H9 (cell line): ENCODE measurements at regions not wholly inside any gene's neighbourhood (a gene's known extent, or its start where the extent isn't known, plus 50 kb on each side); places are given as distances from the start of the nearest gene placed in this dataset.

ENCODE experiments used
- DNase-seq: peaks from one replicate; pipeline ENCODE4 v3.0.0-alpha.2; 2017
- H2AFZ ChIP-seq: one replicate; pipeline ENCODE4 v1.6.1; 2013; ENCODE audit warnings: mild to moderate bottlenecking, low read length, control low read depth, moderate library complexity
- H2AK5ac ChIP-seq: 2 replicates; pipeline ENCODE4 v1.6.1; 2013; ENCODE audit warnings: low read length, control low read depth, mixed read lengths; ENCODE audit not compliant: insufficient read length
- H2BK120ac ChIP-seq: one replicate; pipeline ENCODE4 v1.6.1; 2013; ENCODE audit warnings: low read depth, mild to moderate bottlenecking, low read length, control low read depth, inconsistent platforms; ENCODE audit not compliant: poor library complexity, severe bottlenecking
- H2BK12ac ChIP-seq: 2 replicates; pipeline ENCODE4 v1.6.1; 2013; ENCODE audit warnings: low read length, control low read depth, mixed read lengths, low read depth; ENCODE audit not compliant: insufficient read length
- H2BK15ac ChIP-seq: 2 replicates; pipeline ENCODE4 v1.6.1; 2013; ENCODE audit warnings: low read depth, low read length, control low read depth
- H2BK20ac ChIP-seq: one replicate; pipeline ENCODE4 v1.6.1; 2013; ENCODE audit warnings: low read depth, mild to moderate bottlenecking, low read length, control low read depth, inconsistent platforms; ENCODE audit not compliant: poor library complexity, severe bottlenecking
- H2BK5ac ChIP-seq: 2 replicates; pipeline ENCODE4 v1.6.1; 2013; ENCODE audit warnings: low read length, control low read depth, mixed read lengths; ENCODE audit not compliant: insufficient read length
- H3K14ac ChIP-seq: 2 replicates; pipeline ENCODE4 v1.6.1; 2013; ENCODE audit warnings: low read length, control low read depth; ENCODE audit not compliant: insufficient read depth
- H3K18ac ChIP-seq: 2 replicates; pipeline ENCODE4 v1.6.1; 2013; ENCODE audit warnings: low read depth, mild to moderate bottlenecking, mixed read lengths, low read length, control low read depth; ENCODE audit not compliant: insufficient read length
- H3K23ac ChIP-seq: 2 replicates; pipeline ENCODE4 v1.6.1; 2013; ENCODE audit warnings: low read length, control low read depth, mixed read lengths, low read depth; ENCODE audit not compliant: insufficient read length
- H3K23me2 ChIP-seq: 2 replicates; pipeline ENCODE4 v1.6.1; 2013; ENCODE audit warnings: low read depth, mild to moderate bottlenecking, mixed read lengths, low read length, control low read depth; ENCODE audit not compliant: insufficient read length, poor library complexity, severe bottlenecking
- H3K27ac ChIP-seq: 2 replicates; pipeline ENCODE4 v1.5.1; 2013; ENCODE audit warnings: low read length, control low read depth, mixed read lengths, low read depth; ENCODE audit not compliant: insufficient read length
- H3K27me3 ChIP-seq: 2 replicates; pipeline ENCODE4 v1.6.1; 2013; ENCODE audit warnings: low read length, control low read depth, inconsistent platforms; ENCODE audit not compliant: insufficient read depth
- H3K4ac ChIP-seq: 2 replicates; pipeline ENCODE4 v1.6.1; 2013; ENCODE audit warnings: low read depth, mild to moderate bottlenecking, control low read depth, inconsistent platforms, low read length, moderate library complexity
- H3K4me1 ChIP-seq: 2 replicates; pipeline ENCODE4 v1.6.1; 2013; ENCODE audit warnings: low read length, control low read depth, inconsistent platforms; ENCODE audit not compliant: insufficient read depth
- H3K4me2 ChIP-seq: 2 replicates; pipeline ENCODE4 v1.6.1; 2013; ENCODE audit warnings: low read length, control low read depth, mixed read lengths; ENCODE audit not compliant: insufficient read length, insufficient read depth
- H3K56ac ChIP-seq: 2 replicates; pipeline ENCODE4 v1.6.1; 2013; ENCODE audit warnings: low read depth, mild to moderate bottlenecking, mixed read lengths, low read length, control low read depth; ENCODE audit not compliant: insufficient read length
- H3K79me1 ChIP-seq: 2 replicates; pipeline ENCODE4 v1.6.1; 2013; ENCODE audit warnings: low read depth, mild to moderate bottlenecking, moderate library complexity, low read length, control low read depth, inconsistent platforms; ENCODE audit not compliant: insufficient read depth, poor library complexity, severe bottlenecking
- H3K79me2 ChIP-seq: 2 replicates; pipeline ENCODE4 v1.6.1; 2013; ENCODE audit warnings: low read length, control low read depth, inconsistent platforms; ENCODE audit not compliant: insufficient read depth
- H3K9ac ChIP-seq: 2 replicates; pipeline ENCODE4 v1.6.1; 2013; ENCODE audit warnings: low read length, control low read depth, mixed read lengths; ENCODE audit not compliant: insufficient read length; ENCODE audit errors: extremely low read depth
- H3K9me3 ChIP-seq: one replicate; pipeline ENCODE4 v1.6.1; 2013; ENCODE audit warnings: low read depth, low read length, inconsistent platforms; ENCODE audit not compliant: control insufficient read depth
- H3T11ph ChIP-seq: one replicate; pipeline ENCODE4 v1.6.1; 2013; ENCODE audit warnings: mild to moderate bottlenecking, low read length, control low read depth, inconsistent platforms
- H4K20me1 ChIP-seq: one replicate; pipeline ENCODE4 v1.6.1; 2013; ENCODE audit not compliant: control insufficient read depth, insufficient read length, insufficient read depth
- H4K5ac ChIP-seq: 2 replicates; pipeline ENCODE4 v1.6.1; 2013; ENCODE audit warnings: low read depth, mild to moderate bottlenecking, mixed read lengths, low read length, control low read depth; ENCODE audit not compliant: insufficient read length
- H4K8ac ChIP-seq: replicated peaks from 2 replicates; pipeline ENCODE4 v1.6.1; 2013; ENCODE audit warnings: low read length, control low read depth, mixed read lengths, low read depth; ENCODE audit not compliant: insufficient read length
- H4K91ac ChIP-seq: 2 replicates; pipeline ENCODE4 v1.6.1; 2013; ENCODE audit warnings: low read depth, mild to moderate bottlenecking, moderate library complexity, mixed read lengths, low read length, control low read depth; ENCODE audit not compliant: insufficient read length
- H3K27ac Mint-ChIP-seq, 3 experiments: 2 replicates in 2 of 3; 3 replicates in 1 of 3; pipeline ENCODE4 v1.8.0; 2020 to 2021; ENCODE audit warnings: mixed read lengths in 3 of 3, mild to moderate bottlenecking in 1 of 3, moderate library complexity in 1 of 3
- H3K27me3 Mint-ChIP-seq: 2 replicates; pipeline ENCODE4 v1.8.0; 2021; ENCODE audit warnings: low read depth, mild to moderate bottlenecking, moderate library complexity, mixed read lengths
- H3K36me3 Mint-ChIP-seq, 3 experiments: 2 replicates in 2 of 3; 3 replicates in 1 of 3; pipeline ENCODE4 v1.8.0; 2020 to 2021; ENCODE audit warnings: low read depth in 3 of 3, mixed read lengths in 3 of 3; ENCODE audit not compliant: insufficient read depth in 1 of 3
- H3K4me1 Mint-ChIP-seq, 2 experiments: 2 replicates each; pipeline ENCODE4 v1.8.0; 2020; ENCODE audit warnings: mixed read lengths in 2 of 2
- H3K4me3 Mint-ChIP-seq, 2 experiments: 2 replicates in 1 of 2; 3 replicates in 1 of 2; pipeline ENCODE4 v1.8.0; 2020 to 2021; ENCODE audit warnings: mild to moderate bottlenecking in 2 of 2, mixed read lengths in 2 of 2, moderate library complexity in 1 of 2
- H3K9me3 Mint-ChIP-seq, 2 experiments: 2 replicates in 1 of 2; 3 replicates in 1 of 2; pipeline ENCODE4 v1.8.0; 2020; ENCODE audit warnings: mild to moderate bottlenecking in 2 of 2, mixed read lengths in 2 of 2, moderate library complexity in 1 of 2
- CTCF ChIP-seq: fragments of 200-600 bp; sonication (generic); conservative IDR thresholded peaks from 3 replicates; pipeline ENCODE4 v1.8.0; 2021; ENCODE audit warnings: antibody characterized with exemption, mild to moderate bottlenecking
- WGBS: extraction: QIAGEN DNeasy Blood & Tissue Kit; methylation state at CpG from one replicate; pipeline ENCODE4 v1.1.7; 2013; ENCODE audit warnings: missing lambda C conversion rate, low lambda C conversion rate, mixed read lengths; ENCODE audit not compliant: insufficient read length; ENCODE audit errors: extremely low coverage; 5-methylcytosine and 5-hydroxymethylcytosine counted together

GRCh38 chr3:86547692-86548091 is 443.3 kb downstream of the VGLL3 start:
- Histone ChIP-seq H3K9ac (no peak overlapping the region), H2AFZ (no peak overlapping the region), H3K23ac (no peak overlapping the region), H3K79me1 (no peaks in the 10 kb centered on the region), H3K4ac (no peak overlapping the region), H3K23me2 (no peaks in the 10 kb centered on the region), H2BK15ac (no peak overlapping the region), H3K14ac (no peak overlapping the region), H2BK120ac (no peak overlapping the region), H3K56ac (no peak overlapping the region), H3T11ph (no peak overlapping the region), H3K4me1 (peaks cover 2% of the 10 kb centered on the region; the same call in 1 of the 2 replicates), H3K27ac (peak overlapping the region; percentile 70), H3K79me2 (no peaks in the 10 kb centered on the region), H2AK5ac (no peak overlapping the region), H4K8ac (no peak overlapping the region), H4K20me1 (no peaks in the 10 kb centered on the region), H3K27me3 (no peaks in the 10 kb centered on the region), H3K18ac (no peak overlapping the region), H2BK5ac (no peak overlapping the region), H3K9me3 (no peaks in the 10 kb centered on the region), H2BK12ac (no peak overlapping the region), H3K4me2 (peak overlapping the region; percentile 31), H2BK20ac (no peak overlapping the region), H4K5ac (no peak overlapping the region), H4K91ac (no peak overlapping the region)
- H3K9me3 Mint-ChIP-seq, result peaks cover 0 to 4% of the 10 kb centered on the region in 2 experiments; a peak in 3 of 5 replicates
- peak; percentile 79 for DNase-seq
- no CpG with 5 or more reads among the region's 2 CpGs for WGBS
- peak overlapping the region in 2 of 3 experiments; percentile 95 to 99; a peak in 1 of 7 replicates for H3K27ac Mint-ChIP-seq
- H3K4me1 Mint-ChIP-seq, result peaks cover 24 to 30% of the 10 kb centered on the region in 2 experiments
- H3K4me3 Mint-ChIP-seq, result no peak overlapping the region
- no peak for TF ChIP-seq CTCF
- no peaks in the 10 kb centered on the region for H3K27me3 Mint-ChIP-seq
- peaks cover 0 to 6% (median 4%) of the 10 kb centered on the region in 3 experiments; a peak in 3 of 7 replicates for H3K36me3 Mint-ChIP-seq
